ENCODE measurements at regions not wholly inside any gene's neighbourhood (a gene's known extent, or its start where the extent isn't known, plus 50 kb on each side); places are given as distances from the start of the nearest gene placed in this dataset.

DNA sequence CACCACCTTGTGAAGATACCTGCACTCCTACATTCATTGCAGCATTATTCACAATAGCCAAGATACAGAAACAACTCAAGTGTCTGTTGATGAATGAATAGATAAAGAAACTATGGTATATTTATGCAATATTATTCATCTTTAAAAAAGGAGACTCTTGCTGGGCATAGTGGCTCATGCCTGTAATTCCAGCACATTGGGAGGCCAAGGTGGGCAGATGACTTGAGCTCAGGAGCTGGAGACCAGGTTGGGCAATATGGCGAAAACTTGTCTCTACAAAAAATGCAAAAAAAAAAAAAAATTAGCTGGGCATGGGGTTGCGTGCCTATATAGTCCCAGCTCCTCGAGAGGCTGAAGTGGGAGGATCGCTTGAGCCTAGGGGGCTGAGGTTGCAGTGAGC lies 119.8 kb downstream of the GJA1 start:
- TF ChIP-seq CTCF (IDR thresholded peaks at IDR 0.05): no peak
- TF ChIP-seq EZH2 (IDR thresholded peaks at IDR 0.05): no peak

All from neural progenitor cell (in vitro differentiated cells).